ENCODE measurements at regions not wholly inside any gene's neighbourhood (a gene's known extent, or its start where the extent isn't known, plus 50 kb on each side); places are given as distances from the start of the nearest gene placed in this dataset.

DNA sequence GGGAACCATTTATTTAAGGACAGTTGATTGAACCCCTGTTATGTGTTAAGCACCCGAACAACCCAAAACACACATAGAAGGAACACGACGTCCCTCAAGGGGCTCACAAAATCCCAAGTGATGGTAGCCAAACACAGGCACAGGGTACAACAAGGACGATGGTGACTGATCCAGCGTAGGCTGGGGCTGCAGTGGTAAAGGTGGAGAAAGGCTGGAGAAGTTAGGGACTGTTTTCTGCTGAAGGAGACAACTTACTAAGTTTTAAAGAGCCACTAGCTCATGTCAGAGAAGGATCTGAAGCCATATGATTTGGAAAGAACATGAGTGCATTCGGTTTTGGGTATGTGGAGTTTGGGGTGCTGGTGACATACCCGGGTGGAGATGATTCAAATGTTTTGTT lies 229.6 kb upstream of the TNRC6C start:
- TF ChIP-seq KLF10 (tag by site-specific recombination; IDR thresholded peaks at IDR 0.05) (no peak), ZSCAN30 (tag by site-specific recombination; IDR thresholded peaks at IDR 0.05) (no peak), ZNF133 (tag by site-specific recombination; IDR thresholded peaks at IDR 0.05) (no peak), ZNF654 (tag by site-specific recombination; IDR thresholded peaks at IDR 0.05; ENCODE audit: low read depth) (no peak), ZBTB7A (tag by site-specific recombination; IDR thresholded peaks at IDR 0.05; ENCODE audit: low read depth) (no peak), SCRT2 (tag by site-specific recombination; IDR thresholded peaks at IDR 0.05) (no peak), ZNF785 (tag by site-specific recombination; IDR thresholded peaks at IDR 0.05) (no peak)
- TF ChIP-seq, protein P1, sequence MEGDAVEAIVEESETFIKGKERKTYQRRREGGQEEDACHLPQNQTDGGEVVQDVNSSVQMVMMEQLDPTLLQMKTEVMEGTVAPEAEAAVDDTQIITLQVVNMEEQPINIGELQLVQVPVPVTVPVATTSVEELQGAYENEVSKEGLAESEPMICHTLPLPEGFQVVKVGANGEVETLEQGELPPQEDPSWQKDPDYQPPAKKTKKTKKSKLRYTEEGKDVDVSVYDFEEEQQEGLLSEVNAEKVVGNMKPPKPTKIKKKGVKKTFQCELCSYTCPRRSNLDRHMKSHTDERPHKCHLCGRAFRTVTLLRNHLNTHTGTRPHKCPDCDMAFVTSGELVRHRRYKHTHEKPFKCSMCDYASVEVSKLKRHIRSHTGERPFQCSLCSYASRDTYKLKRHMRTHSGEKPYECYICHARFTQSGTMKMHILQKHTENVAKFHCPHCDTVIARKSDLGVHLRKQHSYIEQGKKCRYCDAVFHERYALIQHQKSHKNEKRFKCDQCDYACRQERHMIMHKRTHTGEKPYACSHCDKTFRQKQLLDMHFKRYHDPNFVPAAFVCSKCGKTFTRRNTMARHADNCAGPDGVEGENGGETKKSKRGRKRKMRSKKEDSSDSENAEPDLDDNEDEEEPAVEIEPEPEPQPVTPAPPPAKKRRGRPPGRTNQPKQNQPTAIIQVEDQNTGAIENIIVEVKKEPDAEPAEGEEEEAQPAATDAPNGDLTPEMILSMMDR (tag by site-specific recombination; IDR thresholded peaks at IDR 0.05) = no peak
- TF ChIP-seq, protein P2, sequence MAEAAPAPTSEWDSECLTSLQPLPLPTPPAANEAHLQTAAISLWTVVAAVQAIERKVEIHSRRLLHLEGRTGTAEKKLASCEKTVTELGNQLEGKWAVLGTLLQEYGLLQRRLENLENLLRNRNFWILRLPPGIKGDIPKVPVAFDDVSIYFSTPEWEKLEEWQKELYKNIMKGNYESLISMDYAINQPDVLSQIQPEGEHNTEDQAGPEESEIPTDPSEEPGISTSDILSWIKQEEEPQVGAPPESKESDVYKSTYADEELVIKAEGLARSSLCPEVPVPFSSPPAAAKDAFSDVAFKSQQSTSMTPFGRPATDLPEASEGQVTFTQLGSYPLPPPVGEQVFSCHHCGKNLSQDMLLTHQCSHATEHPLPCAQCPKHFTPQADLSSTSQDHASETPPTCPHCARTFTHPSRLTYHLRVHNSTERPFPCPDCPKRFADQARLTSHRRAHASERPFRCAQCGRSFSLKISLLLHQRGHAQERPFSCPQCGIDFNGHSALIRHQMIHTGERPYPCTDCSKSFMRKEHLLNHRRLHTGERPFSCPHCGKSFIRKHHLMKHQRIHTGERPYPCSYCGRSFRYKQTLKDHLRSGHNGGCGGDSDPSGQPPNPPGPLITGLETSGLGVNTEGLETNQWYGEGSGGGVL (tag by site-specific recombination; IDR thresholded peaks at IDR 0.05) = no peak
- TF ChIP-seq, protein P3, sequence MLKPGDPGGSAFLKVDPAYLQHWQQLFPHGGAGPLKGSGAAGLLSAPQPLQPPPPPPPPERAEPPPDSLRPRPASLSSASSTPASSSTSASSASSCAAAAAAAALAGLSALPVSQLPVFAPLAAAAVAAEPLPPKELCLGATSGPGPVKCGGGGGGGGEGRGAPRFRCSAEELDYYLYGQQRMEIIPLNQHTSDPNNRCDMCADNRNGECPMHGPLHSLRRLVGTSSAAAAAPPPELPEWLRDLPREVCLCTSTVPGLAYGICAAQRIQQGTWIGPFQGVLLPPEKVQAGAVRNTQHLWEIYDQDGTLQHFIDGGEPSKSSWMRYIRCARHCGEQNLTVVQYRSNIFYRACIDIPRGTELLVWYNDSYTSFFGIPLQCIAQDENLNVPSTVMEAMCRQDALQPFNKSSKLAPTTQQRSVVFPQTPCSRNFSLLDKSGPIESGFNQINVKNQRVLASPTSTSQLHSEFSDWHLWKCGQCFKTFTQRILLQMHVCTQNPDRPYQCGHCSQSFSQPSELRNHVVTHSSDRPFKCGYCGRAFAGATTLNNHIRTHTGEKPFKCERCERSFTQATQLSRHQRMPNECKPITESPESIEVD (tag by site-specific recombination; IDR thresholded peaks at IDR 0.05) = no peak
- TF ChIP-seq, protein P4, sequence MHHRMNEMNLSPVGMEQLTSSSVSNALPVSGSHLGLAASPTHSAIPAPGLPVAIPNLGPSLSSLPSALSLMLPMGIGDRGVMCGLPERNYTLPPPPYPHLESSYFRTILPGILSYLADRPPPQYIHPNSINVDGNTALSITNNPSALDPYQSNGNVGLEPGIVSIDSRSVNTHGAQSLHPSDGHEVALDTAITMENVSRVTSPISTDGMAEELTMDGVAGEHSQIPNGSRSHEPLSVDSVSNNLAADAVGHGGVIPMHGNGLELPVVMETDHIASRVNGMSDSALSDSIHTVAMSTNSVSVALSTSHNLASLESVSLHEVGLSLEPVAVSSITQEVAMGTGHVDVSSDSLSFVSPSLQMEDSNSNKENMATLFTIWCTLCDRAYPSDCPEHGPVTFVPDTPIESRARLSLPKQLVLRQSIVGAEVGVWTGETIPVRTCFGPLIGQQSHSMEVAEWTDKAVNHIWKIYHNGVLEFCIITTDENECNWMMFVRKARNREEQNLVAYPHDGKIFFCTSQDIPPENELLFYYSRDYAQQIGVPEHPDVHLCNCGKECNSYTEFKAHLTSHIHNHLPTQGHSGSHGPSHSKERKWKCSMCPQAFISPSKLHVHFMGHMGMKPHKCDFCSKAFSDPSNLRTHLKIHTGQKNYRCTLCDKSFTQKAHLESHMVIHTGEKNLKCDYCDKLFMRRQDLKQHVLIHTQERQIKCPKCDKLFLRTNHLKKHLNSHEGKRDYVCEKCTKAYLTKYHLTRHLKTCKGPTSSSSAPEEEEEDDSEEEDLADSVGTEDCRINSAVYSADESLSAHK (tag by site-specific recombination; IDR thresholded peaks at IDR 0.05) = no peak
